ENCODE measurements at regions not wholly inside any gene's neighbourhood (a gene's known extent, or its start where the extent isn't known, plus 50 kb on each side); places are given as distances from the start of the nearest gene placed in this dataset.

DNA sequence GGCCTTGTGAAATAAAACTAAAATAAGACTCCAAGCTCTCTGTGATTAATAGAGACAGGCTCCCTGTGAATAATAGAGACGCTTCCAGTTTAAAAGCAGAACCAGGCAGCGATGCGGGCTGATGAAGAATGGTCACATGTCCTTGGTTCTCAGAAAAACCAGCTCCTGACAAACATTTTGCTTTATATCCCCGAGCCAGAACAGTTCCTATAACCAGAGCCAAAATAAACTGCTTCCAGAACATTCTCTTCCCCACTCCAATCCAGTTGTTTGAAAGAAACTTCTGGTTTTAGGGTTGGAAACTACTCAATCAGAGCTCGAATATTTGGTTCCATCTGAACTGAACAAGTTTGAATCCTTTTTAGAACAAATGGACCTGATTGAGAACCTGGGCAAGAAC lies 213.7 kb downstream of the TSN start:
- no peak for DNase-seq

DNA sequence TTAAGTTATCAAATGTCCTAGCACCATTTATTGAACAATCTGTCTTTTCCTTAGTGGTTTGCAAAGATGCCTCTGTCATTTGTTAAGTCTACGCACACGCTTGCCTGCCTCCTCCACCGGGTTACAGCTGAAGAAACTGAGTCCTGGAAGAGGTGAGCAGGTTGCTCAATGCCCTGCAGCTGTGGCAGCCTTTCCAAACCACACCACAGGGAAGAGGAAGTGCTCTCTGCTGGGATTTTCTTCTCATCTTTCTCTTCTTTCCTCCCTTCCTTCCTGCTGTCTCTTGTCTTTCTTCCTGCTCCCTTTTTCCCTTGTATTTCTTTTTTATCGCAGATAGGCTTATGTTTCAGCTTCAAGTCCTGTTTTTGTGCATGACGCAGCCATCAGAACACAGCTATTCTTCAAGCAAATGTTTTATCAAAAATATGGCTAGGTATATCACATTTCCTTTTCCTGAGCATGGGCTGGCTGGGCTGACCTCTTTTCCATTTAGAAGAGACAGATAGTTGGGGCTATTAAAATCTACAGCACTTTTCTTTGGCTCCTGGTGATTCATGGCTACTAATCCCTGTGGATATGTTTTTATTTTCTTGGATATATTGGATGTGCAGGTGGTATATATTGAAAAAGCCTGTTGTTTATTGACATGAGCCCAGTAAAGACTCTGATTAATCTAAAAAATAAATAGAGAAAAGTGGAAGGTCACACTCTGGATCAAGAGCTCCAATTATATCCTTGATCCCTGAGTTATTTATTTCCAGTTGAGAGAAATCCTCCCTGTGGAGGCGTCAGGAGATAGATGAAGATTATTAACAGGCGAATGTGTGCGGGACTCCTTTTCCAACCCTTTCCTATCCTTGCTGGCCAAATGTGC lies 214.6 kb downstream of the TSN start:
- DNase-seq, result no peak

DNA sequence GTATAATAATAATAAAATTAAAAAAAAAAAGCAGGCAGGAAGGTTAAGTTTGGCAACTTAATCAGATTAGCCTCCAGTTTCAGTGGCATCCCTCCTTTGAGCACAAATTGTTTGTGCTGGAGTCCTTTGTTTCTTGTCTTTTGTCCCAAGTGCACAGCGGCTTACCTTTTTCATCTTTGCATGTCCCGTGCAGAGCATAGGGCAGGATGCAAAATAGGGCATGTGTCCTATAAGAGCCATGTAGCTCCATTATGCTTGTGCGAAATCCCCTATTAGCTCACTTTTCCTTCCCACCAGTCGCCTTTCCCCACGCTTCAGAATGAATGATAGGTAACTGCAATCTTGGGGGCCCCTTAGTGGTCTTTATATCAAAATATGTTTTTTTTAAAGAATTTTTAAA lies 216.8 kb downstream of the TSN start:
- DNase-seq, result no peak

DNA sequence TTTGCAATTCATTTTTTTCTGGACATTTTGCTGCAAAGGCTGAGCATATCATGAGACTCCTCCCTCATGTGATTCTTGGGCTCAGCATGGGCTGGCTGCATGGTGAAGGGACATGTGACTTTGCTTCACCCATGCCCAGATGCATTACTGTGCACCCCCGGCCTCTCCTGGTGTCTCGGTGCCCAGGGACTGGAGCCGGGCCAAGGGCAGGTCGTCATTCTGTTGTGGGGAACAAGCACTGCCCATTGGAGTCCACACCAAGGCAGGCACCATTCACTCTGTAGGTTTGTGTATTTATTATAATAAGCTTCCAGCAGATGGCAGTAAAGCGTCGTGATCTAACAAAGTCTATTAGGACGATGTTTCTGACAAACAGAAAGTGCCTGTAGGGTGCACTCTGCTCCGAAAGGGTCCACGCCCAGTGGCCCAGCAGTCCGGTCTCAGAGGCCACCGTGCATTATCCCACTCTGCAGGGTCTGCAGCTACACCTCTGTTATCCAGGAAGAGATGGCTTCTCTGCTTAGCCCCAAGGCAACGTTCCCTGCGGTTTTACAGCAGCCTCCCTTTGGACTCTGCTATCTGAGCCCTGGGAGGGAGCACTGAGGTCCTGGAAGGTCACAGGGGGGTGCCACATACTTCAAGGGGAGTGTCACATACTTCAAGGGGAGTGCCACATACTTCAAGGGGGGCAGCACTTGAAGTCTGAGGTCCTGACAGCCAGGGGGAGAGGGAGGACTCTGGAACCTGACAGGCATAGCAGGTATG lies 219.6 kb downstream of the TSN start:
- DNase-seq, result peak; percentile 88

DNA sequence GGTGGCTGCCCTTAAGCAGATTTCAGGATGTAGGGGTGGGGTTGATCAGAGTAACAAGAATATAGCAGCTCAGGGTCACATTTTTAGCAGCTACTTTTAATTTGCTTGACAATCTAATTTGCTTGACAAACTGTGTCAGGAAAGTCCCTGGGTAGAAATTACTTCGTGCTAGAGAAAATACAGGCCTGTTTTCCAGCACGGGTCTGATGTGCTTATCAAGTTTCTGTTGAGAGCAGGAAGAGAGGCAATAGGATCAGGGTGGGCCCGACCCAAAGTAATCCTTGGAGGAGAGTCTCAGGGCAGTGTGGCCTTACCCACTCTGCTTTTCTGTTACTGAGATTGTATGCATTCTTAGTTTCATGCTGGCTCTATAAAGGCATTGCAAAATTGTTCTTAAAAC lies 221.5 kb downstream of the TSN start:
- DNase-seq, result no peak

DNA sequence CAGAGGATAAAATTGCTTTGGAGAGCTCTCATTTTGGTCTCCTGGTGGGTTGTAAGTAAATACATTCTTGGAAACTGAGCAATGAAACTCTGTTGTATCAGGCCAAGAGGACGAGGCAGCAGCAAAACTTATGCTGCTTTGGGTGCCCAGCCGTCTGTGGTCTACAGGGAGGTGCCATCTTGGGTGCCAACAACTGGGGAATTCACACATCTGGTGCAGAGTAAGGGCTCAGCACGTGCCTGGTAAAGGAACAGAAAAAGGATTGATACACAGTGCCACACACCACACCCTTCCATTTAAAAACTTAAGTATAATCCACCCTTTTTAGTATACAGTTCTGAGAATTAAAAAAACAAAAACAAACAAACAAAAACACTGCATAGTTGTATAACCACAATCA lies 221.9 kb downstream of the TSN start:
- DNase-seq, result no peak

DNA sequence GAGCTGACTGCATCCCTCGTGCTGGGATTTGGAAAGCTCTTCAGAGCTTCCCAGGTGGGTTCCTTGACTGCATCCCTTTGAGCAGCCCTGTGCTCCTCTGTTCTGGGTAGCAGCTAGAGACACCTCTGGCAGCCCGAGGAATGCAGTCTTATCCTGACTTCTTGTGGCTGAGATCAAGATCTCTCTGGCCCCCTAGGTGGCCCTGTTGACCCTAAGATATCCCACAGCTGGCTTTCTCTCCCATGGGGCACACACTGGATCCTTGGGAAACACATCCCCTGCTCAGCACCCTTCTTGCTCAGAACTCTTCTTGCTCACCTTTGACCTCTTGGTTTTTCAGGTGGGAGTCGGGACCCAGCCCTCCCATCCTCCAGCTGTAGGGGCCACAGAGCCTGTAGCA lies 237.2 kb downstream of the TSN start:
- no peak for DNase-seq

DNA sequence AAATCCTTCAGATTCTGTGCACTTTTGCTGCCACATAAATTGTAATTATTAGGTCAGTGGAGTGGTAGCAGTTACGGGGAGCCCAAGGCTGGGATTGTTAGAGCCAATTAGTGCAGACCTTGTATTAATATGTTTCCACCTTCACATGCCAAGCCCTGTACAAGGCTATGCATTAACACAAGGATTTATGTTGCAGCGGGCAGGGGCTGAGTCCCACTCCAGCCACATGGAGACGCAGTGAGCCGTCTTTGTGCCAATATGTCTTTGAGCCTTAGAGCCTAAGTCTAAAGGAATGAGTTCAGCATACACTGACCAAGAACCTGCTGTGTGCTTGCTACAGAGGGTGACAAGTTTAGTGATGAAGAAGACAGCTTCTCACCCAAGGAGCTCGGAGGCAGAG lies 238.2 kb downstream of the TSN start:
- DNase-seq, result no peak

DNA sequence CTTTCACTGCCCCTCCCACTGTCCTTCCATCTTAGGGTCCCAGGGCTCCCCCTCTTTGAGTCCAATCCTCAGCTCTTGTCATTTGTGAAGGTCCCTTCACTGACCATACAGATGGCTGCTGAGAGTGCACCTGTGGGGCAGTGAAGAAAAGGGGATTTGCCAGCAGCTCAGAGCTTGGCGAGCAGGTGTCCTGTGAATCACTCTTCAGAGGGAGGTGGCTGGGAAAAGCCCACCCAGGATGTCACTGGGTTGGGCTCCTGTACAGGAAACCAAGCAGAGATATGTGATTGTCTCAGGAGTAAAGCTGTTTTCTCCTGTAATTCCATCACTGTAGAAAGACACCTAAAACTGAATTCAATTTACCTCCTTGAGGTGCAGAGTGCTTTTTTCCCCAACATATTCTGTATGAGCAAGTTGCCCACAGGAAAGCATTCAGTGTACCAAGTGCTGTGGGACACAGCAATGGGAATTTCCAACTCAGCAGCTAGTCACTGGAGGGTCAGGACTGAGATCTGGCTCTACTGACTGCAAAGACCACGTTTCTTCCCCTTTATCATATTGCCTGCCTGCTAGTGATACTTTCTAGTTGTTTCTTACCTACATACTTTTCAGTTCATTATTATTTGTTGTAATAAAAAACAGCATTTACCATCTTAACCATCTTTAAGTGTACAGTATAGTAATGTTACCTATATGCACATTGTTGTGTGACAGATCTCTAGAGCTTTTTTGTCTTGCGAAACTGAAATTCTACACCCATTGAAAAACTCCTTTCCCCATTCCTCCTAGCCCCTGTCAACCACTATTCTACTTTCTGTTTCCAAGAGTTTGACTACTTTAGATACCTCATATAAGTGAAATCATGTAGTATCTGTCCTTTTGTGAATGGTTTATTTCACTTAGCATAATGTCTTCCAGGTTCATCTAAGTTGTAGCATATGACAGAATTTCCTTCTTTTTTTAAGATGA lies 239.1 kb downstream of the TSN start:
- no peak for DNase-seq

DNA sequence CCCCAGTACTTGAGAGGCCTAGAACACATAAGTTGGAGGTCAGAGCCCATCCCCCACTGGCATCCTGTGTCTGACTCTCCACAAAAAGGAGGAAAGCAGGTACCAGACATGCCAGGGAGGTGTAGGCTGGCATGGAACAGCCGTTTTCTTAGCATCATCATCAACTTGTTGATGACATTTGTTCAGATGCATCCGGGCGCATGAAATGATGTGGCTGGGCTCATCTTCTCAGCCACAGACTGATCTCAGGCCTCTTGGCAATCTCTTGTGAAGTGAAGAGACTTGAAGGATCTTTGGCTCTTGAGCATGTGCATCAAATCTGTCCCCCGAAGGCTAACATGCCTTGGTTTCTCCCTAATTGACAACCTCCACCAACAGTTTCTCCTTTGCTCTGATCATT lies 243.3 kb downstream of the TSN start:
- no peak for DNase-seq

DNA sequence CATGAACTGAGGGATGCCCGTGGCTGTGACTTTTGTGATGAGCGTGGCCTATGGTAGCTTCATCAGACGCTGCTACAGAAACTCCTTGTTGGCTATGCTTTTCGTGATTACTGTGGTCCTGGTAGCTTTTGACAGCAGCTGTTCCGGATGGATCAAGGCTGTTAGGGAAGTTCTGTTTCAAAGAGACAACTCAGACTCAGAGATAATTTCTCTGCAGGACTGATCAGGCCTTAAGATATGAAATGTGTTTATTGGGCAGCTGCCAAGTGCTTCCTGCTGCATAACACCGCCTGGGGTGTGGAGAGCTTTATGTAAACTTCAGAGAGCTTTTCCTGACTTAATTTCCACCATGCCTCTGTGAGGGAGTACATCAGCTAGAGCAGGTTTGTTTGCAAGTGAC lies 243.8 kb downstream of the TSN start:
- no peak for DNase-seq

DNA sequence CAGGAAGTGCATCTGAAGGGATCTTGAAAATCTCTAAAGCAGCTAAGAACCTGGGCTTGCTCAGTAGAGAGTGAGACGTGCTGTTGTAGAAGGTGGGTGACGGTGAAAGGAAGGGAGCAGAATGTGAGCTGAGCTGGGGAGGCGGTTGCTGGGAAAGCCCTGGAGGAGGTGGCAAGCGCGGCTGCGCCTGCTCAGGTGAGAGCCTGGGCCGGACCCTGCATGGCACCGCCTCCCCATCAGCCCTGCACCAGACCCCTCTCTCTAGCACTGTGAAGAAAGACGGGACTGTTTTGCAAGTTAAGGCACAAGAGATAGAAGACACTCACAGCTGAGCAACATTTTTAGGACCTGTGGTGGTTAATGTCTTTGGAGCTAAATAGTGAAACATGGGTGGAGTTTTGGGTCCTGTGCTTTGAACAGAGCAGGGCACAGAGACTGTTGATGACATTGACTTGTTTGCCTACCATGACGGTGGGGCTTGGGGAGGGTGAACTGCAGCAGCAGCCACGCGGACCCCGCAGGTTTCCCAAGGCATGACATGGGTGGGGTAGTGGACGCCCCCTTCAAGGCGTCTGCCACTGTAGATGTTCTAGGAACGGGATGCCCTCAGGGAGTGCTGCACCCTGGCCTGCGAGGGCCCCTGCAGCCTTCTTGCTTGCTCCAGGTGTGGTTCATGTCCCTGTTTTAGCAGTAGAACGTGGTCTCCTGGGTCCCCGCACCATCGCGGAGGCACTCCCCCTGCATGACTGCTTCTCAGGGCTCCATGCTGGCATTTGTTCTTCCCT lies 245.3 kb downstream of the TSN start:
- DNase-seq, result no peak

DNA sequence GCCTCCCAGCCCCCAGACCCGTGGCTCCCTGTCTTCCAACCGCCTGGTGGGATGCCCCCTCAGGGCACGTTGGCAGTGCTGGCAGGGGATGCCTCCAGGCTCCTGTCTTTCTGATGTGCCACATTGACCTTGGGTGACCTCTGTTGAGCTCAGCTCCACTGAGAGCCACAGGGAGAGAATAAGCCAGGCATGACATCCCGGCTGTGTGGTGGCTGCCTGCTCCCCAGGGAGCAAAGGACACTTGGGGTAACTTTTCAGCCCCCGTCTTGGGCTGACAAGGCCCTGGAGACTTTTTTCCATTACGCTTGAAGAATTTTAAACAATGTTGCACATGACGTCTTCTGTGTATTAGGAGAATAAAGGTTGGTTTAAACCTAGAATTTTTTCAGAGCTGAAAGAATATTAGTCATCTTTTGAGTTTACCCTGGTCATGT lies 246.0 kb downstream of the TSN start:
- DNase-seq, result no peak

DNA sequence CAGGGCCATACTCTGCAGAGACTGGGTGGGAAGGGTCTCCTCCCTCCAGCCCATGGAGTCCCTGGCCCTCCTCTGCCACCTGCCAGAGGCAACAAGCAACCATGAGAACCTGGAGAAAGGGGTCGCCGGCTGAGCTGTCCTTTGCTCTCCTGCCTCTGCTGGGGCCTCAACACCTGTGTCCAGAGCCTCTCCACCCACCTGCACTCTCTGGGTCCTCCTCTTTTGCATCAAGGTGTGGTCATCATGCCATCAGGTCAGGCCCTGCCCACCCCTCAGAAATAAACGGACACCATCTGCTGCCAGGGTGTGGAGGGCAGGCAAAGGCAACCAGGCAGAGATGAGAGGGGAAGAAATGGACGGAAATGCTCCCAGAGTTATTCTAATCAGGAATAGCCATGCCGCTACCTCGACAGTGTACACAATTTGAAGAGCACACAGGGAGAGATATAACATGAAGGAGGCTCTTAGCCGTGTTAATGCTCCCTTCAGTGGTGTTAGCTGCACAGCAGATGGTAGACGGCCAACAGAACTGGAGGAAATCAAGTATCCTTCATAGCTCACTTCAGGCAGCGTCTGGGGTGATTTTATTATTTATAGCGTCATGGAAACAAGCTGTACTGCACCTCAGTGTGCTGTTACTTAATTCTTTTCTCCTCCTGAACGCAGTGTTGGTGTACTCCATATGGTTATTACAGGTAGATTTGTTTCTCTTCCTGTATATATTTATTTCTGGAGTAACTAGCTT lies 247.9 kb downstream of the TSN start:
- DNase-seq, result no peak

DNA sequence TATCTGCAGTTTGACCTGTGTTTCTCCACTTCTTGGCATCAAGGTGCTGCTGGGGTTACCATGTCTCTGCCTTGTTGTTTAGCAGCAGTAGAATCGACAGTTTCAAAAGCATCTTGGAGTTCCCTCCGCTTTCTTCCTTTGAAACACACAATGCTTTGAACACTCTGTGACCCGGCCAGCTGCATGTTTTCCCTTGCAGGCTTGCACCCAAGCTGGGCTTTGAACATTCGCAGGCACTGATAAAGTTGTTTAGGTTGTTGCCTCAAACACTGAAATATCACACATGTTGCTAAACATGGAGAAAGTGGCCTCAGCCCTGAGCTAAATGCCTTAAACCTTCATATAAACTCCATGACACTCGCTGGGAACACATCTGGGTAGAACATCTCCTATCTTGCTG lies 251.7 kb downstream of the TSN start:
- peak; percentile 52 for DNase-seq

DNA sequence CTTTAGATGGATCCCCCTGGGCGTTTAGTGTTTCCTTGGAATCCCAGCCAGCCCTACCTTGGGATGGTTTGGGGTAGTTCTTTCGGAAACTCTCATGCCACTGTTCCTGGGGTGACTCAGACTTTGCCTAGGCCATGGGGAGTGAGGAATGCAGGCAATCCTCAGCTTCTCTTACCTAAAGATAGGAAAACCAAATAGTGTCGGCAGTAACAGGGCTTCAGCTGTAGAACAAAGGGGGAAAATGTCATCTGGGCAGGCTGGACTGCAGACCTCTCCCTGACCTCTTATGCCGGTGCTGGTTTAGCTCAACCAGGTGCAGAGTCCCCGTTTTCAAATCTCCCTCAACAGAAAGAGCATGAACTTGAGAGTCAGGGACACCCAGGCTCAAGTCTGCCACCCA lies 252.1 kb downstream of the TSN start:
- DNase-seq, result no peak

DNA sequence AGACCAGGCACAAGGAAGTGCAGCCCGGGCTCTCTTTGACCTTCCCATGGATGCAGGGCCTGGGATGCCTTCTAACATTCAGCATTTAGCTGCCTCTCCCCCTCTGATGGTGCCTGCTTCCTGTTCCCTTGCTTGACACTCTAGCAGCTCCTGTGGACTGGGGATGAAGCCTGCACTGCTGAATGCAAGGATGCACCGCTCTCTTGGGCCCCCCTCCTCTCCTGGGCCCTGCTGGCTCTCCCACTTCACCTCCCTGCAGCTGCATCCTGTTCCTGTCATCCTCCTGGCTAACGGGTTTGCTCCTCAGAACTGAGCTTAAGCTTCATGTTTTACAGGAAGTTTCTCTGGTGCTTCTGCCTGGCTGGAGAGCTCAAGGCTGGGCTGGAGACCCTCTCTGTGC lies 254.1 kb downstream of the TSN start:
- DNase-seq, result no peak

DNA sequence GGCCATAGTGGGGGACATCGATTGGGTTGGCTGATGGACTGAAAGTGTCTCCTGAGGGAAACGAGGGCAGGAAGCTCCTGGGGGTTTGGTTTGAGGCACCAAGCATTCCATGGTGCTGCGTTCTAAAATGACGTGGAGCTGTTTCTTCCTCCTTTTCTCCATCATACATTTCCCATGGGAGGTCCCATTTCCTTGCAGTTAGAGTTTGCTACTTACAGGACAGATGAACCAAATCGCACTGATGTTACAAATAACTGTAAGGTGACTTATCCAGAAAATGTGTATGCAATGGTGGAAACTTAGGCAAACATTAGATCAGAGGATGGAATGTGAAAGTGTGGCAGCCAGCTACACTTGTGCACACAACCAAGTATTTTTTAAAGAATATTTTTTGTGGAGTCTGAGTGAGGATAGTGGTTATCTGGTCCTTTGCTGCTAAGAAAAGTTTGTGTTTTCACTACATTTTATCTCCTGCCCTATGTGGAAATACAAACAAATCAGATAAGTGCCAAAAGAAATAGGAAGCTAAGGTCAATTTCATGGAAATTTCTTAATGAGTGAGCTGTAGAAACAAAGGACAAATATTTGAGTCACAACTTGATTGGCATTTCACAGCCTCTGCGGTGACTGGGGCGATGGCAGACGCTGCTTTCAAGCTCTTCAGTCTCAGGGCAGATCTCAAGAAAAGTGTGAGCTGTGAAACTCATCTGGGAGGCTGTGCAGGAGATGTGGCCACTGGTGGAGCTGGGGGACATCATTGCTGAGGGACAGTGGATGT lies 256.2 kb downstream of the TSN start:
- no peak for DNase-seq

DNA sequence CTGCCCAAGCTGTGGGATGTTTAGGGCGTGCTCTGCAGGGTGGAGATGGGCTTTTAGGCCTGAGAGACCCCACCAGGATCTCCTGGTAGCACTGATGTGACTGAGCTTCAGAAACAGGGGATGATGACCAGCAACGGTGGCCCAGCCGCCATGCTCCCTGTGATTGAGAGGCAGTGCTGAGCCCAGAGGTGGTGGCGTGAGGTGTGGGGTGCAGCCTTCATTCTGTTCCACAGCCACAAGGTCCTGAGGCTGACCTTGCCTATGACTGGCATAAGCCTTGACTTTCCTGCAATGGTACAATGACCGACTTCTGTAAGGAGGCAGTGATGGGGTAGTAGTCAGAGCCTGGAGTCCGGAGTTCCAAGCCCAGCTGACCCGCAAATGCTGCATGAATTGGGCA lies 263.3 kb downstream of the TSN start:
- DNase-seq, result no peak

DNA sequence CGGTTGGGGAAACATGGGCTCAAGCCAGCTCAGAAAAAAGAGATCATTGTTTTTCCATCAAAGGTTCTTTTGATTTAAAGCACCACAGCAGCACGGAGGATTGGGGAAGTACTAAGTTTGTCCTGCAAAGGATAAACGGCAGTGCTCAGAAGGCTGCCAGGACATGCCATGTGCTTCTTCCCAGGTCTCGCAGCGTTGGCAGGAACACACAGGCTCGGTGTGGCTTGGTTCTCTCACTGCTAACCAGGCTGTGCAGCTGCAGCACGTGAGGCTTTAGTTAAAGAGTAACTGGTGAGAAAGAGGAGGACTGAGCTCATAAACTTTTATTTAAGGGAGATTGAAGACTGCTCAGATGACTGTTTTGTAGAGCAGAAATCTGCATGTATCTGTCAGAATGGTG lies 264.3 kb downstream of the TSN start:
- DNase-seq, result peak; percentile 71

Measured in renal pelvis (tissue), 1 donor.